H9 (cell line): ENCODE measurements at regions not wholly inside any gene's neighbourhood (a gene's known extent, or its start where the extent isn't known, plus 50 kb on each side); places are given as distances from the start of the nearest gene placed in this dataset.

Experiments
- DNase-seq: peaks from one replicate; pipeline ENCODE4 v3.0.0-alpha.2; 2017
- H2AFZ ChIP-seq: one replicate; pipeline ENCODE4 v1.6.1; 2013; ENCODE audit warnings: mild to moderate bottlenecking, low read length, control low read depth, moderate library complexity
- H2AK5ac ChIP-seq: 2 replicates; pipeline ENCODE4 v1.6.1; 2013; ENCODE audit warnings: low read length, control low read depth, mixed read lengths; ENCODE audit not compliant: insufficient read length
- H2BK120ac ChIP-seq: one replicate; pipeline ENCODE4 v1.6.1; 2013; ENCODE audit warnings: low read depth, mild to moderate bottlenecking, low read length, control low read depth, inconsistent platforms; ENCODE audit not compliant: poor library complexity, severe bottlenecking
- H2BK12ac ChIP-seq: 2 replicates; pipeline ENCODE4 v1.6.1; 2013; ENCODE audit warnings: low read length, control low read depth, mixed read lengths, low read depth; ENCODE audit not compliant: insufficient read length
- H2BK15ac ChIP-seq: 2 replicates; pipeline ENCODE4 v1.6.1; 2013; ENCODE audit warnings: low read depth, low read length, control low read depth
- H2BK20ac ChIP-seq: one replicate; pipeline ENCODE4 v1.6.1; 2013; ENCODE audit warnings: low read depth, mild to moderate bottlenecking, low read length, control low read depth, inconsistent platforms; ENCODE audit not compliant: poor library complexity, severe bottlenecking
- H2BK5ac ChIP-seq: 2 replicates; pipeline ENCODE4 v1.6.1; 2013; ENCODE audit warnings: low read length, control low read depth, mixed read lengths; ENCODE audit not compliant: insufficient read length
- H3K14ac ChIP-seq: 2 replicates; pipeline ENCODE4 v1.6.1; 2013; ENCODE audit warnings: low read length, control low read depth; ENCODE audit not compliant: insufficient read depth
- H3K18ac ChIP-seq: 2 replicates; pipeline ENCODE4 v1.6.1; 2013; ENCODE audit warnings: low read depth, mild to moderate bottlenecking, mixed read lengths, low read length, control low read depth; ENCODE audit not compliant: insufficient read length
- H3K23ac ChIP-seq: 2 replicates; pipeline ENCODE4 v1.6.1; 2013; ENCODE audit warnings: low read length, control low read depth, mixed read lengths, low read depth; ENCODE audit not compliant: insufficient read length
- H3K23me2 ChIP-seq: 2 replicates; pipeline ENCODE4 v1.6.1; 2013; ENCODE audit warnings: low read depth, mild to moderate bottlenecking, mixed read lengths, low read length, control low read depth; ENCODE audit not compliant: insufficient read length, poor library complexity, severe bottlenecking
- H3K27ac ChIP-seq: 2 replicates; pipeline ENCODE4 v1.5.1; 2013; ENCODE audit warnings: low read length, control low read depth, mixed read lengths, low read depth; ENCODE audit not compliant: insufficient read length
- H3K27me3 ChIP-seq: 2 replicates; pipeline ENCODE4 v1.6.1; 2013; ENCODE audit warnings: low read length, control low read depth, inconsistent platforms; ENCODE audit not compliant: insufficient read depth
- H3K4ac ChIP-seq: 2 replicates; pipeline ENCODE4 v1.6.1; 2013; ENCODE audit warnings: low read depth, mild to moderate bottlenecking, control low read depth, inconsistent platforms, low read length, moderate library complexity
- H3K4me1 ChIP-seq: 2 replicates; pipeline ENCODE4 v1.6.1; 2013; ENCODE audit warnings: low read length, control low read depth, inconsistent platforms; ENCODE audit not compliant: insufficient read depth
- H3K4me2 ChIP-seq: 2 replicates; pipeline ENCODE4 v1.6.1; 2013; ENCODE audit warnings: low read length, control low read depth, mixed read lengths; ENCODE audit not compliant: insufficient read length, insufficient read depth
- H3K56ac ChIP-seq: 2 replicates; pipeline ENCODE4 v1.6.1; 2013; ENCODE audit warnings: low read depth, mild to moderate bottlenecking, mixed read lengths, low read length, control low read depth; ENCODE audit not compliant: insufficient read length
- H3K79me1 ChIP-seq: 2 replicates; pipeline ENCODE4 v1.6.1; 2013; ENCODE audit warnings: low read depth, mild to moderate bottlenecking, moderate library complexity, low read length, control low read depth, inconsistent platforms; ENCODE audit not compliant: insufficient read depth, poor library complexity, severe bottlenecking
- H3K79me2 ChIP-seq: 2 replicates; pipeline ENCODE4 v1.6.1; 2013; ENCODE audit warnings: low read length, control low read depth, inconsistent platforms; ENCODE audit not compliant: insufficient read depth
- H3K9ac ChIP-seq: 2 replicates; pipeline ENCODE4 v1.6.1; 2013; ENCODE audit warnings: low read length, control low read depth, mixed read lengths; ENCODE audit not compliant: insufficient read length; ENCODE audit errors: extremely low read depth
- H3K9me3 ChIP-seq: one replicate; pipeline ENCODE4 v1.6.1; 2013; ENCODE audit warnings: low read depth, low read length, inconsistent platforms; ENCODE audit not compliant: control insufficient read depth
- H3T11ph ChIP-seq: one replicate; pipeline ENCODE4 v1.6.1; 2013; ENCODE audit warnings: mild to moderate bottlenecking, low read length, control low read depth, inconsistent platforms
- H4K20me1 ChIP-seq: one replicate; pipeline ENCODE4 v1.6.1; 2013; ENCODE audit not compliant: control insufficient read depth, insufficient read length, insufficient read depth
- H4K5ac ChIP-seq: 2 replicates; pipeline ENCODE4 v1.6.1; 2013; ENCODE audit warnings: low read depth, mild to moderate bottlenecking, mixed read lengths, low read length, control low read depth; ENCODE audit not compliant: insufficient read length
- H4K8ac ChIP-seq: replicated peaks from 2 replicates; pipeline ENCODE4 v1.6.1; 2013; ENCODE audit warnings: low read length, control low read depth, mixed read lengths, low read depth; ENCODE audit not compliant: insufficient read length
- H4K91ac ChIP-seq: 2 replicates; pipeline ENCODE4 v1.6.1; 2013; ENCODE audit warnings: low read depth, mild to moderate bottlenecking, moderate library complexity, mixed read lengths, low read length, control low read depth; ENCODE audit not compliant: insufficient read length
- H3K27ac Mint-ChIP-seq, 3 experiments: 2 replicates in 2 of 3; 3 replicates in 1 of 3; pipeline ENCODE4 v1.8.0; 2020 to 2021; ENCODE audit warnings: mixed read lengths in 3 of 3, mild to moderate bottlenecking in 1 of 3, moderate library complexity in 1 of 3
- H3K27me3 Mint-ChIP-seq: 2 replicates; pipeline ENCODE4 v1.8.0; 2021; ENCODE audit warnings: low read depth, mild to moderate bottlenecking, moderate library complexity, mixed read lengths
- H3K36me3 Mint-ChIP-seq, 3 experiments: 2 replicates in 2 of 3; 3 replicates in 1 of 3; pipeline ENCODE4 v1.8.0; 2020 to 2021; ENCODE audit warnings: low read depth in 3 of 3, mixed read lengths in 3 of 3; ENCODE audit not compliant: insufficient read depth in 1 of 3
- H3K4me1 Mint-ChIP-seq, 2 experiments: 2 replicates each; pipeline ENCODE4 v1.8.0; 2020; ENCODE audit warnings: mixed read lengths in 2 of 2
- H3K4me3 Mint-ChIP-seq, 2 experiments: 2 replicates in 1 of 2; 3 replicates in 1 of 2; pipeline ENCODE4 v1.8.0; 2020 to 2021; ENCODE audit warnings: mild to moderate bottlenecking in 2 of 2, mixed read lengths in 2 of 2, moderate library complexity in 1 of 2
- H3K9me3 Mint-ChIP-seq, 2 experiments: 2 replicates in 1 of 2; 3 replicates in 1 of 2; pipeline ENCODE4 v1.8.0; 2020; ENCODE audit warnings: mild to moderate bottlenecking in 2 of 2, mixed read lengths in 2 of 2, moderate library complexity in 1 of 2
- whole genome bisulfite sequencing: extraction: QIAGEN DNeasy Blood & Tissue Kit; methylation state at CpG from one replicate; pipeline ENCODE4 v1.1.7; 2013; ENCODE audit warnings: missing lambda C conversion rate, low lambda C conversion rate, mixed read lengths; ENCODE audit not compliant: insufficient read length; ENCODE audit errors: extremely low coverage; 5-methylcytosine and 5-hydroxymethylcytosine counted together
- TF ChIP-seq, protein P1 (sequence below): fragments of 200-600 bp; sonication (generic); conservative IDR thresholded peaks from 3 replicates; pipeline ENCODE4 v1.8.0; 2021; ENCODE audit warnings: antibody characterized with exemption, mild to moderate bottlenecking

DNA sequence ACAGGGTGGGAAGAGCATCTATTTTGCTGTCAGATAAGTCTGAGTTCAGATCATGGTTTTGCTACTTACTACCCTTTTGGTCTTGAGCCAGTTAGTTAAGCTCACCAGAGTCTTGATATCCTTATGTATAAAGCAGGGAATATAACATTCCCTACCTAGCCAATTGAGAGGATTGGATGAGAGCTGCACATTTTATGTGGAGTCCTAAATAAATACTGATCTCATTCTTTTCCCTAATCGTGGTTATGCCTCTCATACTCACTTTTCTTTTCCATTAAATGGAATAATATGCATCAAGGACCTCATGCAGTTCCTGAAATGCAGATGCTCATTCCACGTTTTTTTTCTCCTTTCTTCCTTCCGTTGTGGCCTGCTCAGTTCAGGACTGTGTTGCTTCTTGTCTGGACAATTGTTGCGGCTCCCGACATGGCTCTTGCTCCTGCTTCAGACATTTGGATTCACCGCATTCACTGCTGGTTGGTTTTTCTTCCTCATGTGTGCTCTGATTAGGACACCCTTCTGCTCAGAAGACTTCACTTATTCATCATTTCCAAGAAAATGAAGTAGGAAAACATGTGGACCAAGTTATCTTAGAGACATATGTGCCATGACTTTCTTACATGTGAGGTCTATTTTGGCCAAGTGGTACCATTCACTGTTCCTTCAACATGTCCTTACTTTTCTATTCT is 90.2 kb downstream of the NFKBIZ start:
- H3K27me3 ChIP-seq: no peaks in the 10 kb centered on the region
- H4K91ac ChIP-seq: no peak overlapping the region
- H3K23me2 ChIP-seq: no peaks in the 10 kb centered on the region
- H3K4me2 ChIP-seq: no peak overlapping the region
- no peak overlapping the region for H3K9ac ChIP-seq
- H3K56ac ChIP-seq: no peak overlapping the region
- no peak overlapping the region for H4K5ac ChIP-seq
- H2AK5ac ChIP-seq: no peak overlapping the region
- no peak overlapping the region for H3K4me3 Mint-ChIP-seq
- H4K20me1 ChIP-seq: no peaks in the 10 kb centered on the region
- H3K27ac ChIP-seq: no peak overlapping the region
- H3K36me3 Mint-ChIP-seq: no peaks in the 10 kb centered on the region
- H3K4ac ChIP-seq: no peak overlapping the region
- H3K27ac Mint-ChIP-seq: no peak overlapping the region
- TF ChIP-seq, protein P1, sequence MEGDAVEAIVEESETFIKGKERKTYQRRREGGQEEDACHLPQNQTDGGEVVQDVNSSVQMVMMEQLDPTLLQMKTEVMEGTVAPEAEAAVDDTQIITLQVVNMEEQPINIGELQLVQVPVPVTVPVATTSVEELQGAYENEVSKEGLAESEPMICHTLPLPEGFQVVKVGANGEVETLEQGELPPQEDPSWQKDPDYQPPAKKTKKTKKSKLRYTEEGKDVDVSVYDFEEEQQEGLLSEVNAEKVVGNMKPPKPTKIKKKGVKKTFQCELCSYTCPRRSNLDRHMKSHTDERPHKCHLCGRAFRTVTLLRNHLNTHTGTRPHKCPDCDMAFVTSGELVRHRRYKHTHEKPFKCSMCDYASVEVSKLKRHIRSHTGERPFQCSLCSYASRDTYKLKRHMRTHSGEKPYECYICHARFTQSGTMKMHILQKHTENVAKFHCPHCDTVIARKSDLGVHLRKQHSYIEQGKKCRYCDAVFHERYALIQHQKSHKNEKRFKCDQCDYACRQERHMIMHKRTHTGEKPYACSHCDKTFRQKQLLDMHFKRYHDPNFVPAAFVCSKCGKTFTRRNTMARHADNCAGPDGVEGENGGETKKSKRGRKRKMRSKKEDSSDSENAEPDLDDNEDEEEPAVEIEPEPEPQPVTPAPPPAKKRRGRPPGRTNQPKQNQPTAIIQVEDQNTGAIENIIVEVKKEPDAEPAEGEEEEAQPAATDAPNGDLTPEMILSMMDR: no peak
- H3K79me1 ChIP-seq: no peaks in the 10 kb centered on the region
- no peak overlapping the region for H2BK5ac ChIP-seq
- no peak overlapping the region for H3K18ac ChIP-seq
- no peak overlapping the region for H2BK12ac ChIP-seq
- H3K9me3 Mint-ChIP-seq: no peaks in the 10 kb centered on the region
- H2AFZ ChIP-seq: no peak overlapping the region
- H3K27me3 Mint-ChIP-seq: no peaks in the 10 kb centered on the region
- no peak overlapping the region for H3K23ac ChIP-seq
- no peak overlapping the region for H2BK120ac ChIP-seq
- no peak overlapping the region for H2BK20ac ChIP-seq
- no peak overlapping the region for H3K14ac ChIP-seq
- H2BK15ac ChIP-seq: no peak overlapping the region
- H3K4me1 Mint-ChIP-seq: no peaks in the 10 kb centered on the region
- no peaks in the 10 kb centered on the region for H3K4me1 ChIP-seq
- H4K8ac ChIP-seq: no peak overlapping the region
- WGBS: no CpG with 5 or more reads among the region's 6 CpGs
- H3K79me2 ChIP-seq: no peaks in the 10 kb centered on the region
- H3T11ph ChIP-seq: no peak overlapping the region
- no peak for DNase-seq
- no peaks in the 10 kb centered on the region for H3K9me3 ChIP-seq
